Ishikawa (cell line): ENCODE measurements at regions not wholly inside any gene's neighbourhood (a gene's known extent, or its start where the extent isn't known, plus 50 kb on each side); places are given as distances from the start of the nearest gene placed in this dataset.

Experiments
- CREB1 ChIP-seq: IDR thresholded peaks from 2 replicates; pipeline ENCODE4 v1.6.1; 2012; ENCODE audit warnings: low read depth
- MAX ChIP-seq: IDR thresholded peaks from 2 replicates; pipeline ENCODE4 v1.6.1; 2012
- RAD21 ChIP-seq: IDR thresholded peaks from 2 replicates; pipeline ENCODE4 v1.6.1; 2012; ENCODE audit warnings: low read depth
- REST ChIP-seq: IDR thresholded peaks from 2 replicates; pipeline ENCODE4 v1.6.1; 2012; ENCODE audit warnings: low read depth, mild to moderate bottlenecking
- TAF1 ChIP-seq: IDR thresholded peaks from 2 replicates; pipeline ENCODE4 v1.6.1; 2012; ENCODE audit warnings: low read depth, mild to moderate bottlenecking
- TCF12 ChIP-seq: IDR thresholded peaks from 2 replicates; pipeline ENCODE4 v1.6.1; 2012; ENCODE audit warnings: low read depth
- TEAD4 ChIP-seq: IDR thresholded peaks from 2 replicates; pipeline ENCODE4 v1.6.1; 2012
- YY1 ChIP-seq: IDR thresholded peaks from 2 replicates; pipeline ENCODE4 v1.6.1; 2012; ENCODE audit warnings: low read depth

DNA sequence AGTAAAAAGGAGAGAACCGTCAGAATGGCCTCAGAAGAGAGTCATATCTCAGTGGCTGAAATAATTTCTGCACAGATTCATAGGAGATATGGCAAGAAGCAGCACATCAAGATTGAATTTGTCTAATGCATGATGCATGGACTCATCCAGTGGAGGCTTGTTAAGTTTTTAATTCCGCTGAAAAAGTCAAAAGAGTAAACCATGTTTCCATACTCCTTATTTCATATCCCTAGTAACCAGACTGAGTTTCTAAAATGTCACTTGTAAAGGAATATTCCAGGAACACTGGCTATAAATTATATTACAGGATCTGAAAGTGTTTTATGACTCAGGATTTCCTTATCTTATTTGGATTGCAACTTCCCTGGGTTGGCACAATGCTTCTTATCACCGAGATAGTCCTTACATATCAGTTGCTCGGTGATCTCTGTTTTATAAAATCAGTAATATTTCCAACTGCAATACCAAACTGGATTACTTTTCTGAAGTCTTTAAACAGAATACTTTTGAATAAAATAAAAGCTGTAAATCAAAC, 180.2 kb upstream of the TSC22D1 start:
- TF ChIP-seq YY1, result no peak
- TF ChIP-seq REST, result no peak
- TF ChIP-seq TAF1, result no peak
- no peak for TF ChIP-seq TCF12
- TF ChIP-seq RAD21, result no peak
- no peak for TF ChIP-seq MAX
- no peak for TF ChIP-seq CREB1
- TF ChIP-seq TEAD4, result no peak
